ENCODE measurements at regions not wholly inside any gene's neighbourhood (a gene's known extent, or its start where the extent isn't known, plus 50 kb on each side); places are given as distances from the start of the nearest gene placed in this dataset.
A peak's percentile ranks its signal among the peaks of the same experiment; 100 is the strongest.

DNA sequence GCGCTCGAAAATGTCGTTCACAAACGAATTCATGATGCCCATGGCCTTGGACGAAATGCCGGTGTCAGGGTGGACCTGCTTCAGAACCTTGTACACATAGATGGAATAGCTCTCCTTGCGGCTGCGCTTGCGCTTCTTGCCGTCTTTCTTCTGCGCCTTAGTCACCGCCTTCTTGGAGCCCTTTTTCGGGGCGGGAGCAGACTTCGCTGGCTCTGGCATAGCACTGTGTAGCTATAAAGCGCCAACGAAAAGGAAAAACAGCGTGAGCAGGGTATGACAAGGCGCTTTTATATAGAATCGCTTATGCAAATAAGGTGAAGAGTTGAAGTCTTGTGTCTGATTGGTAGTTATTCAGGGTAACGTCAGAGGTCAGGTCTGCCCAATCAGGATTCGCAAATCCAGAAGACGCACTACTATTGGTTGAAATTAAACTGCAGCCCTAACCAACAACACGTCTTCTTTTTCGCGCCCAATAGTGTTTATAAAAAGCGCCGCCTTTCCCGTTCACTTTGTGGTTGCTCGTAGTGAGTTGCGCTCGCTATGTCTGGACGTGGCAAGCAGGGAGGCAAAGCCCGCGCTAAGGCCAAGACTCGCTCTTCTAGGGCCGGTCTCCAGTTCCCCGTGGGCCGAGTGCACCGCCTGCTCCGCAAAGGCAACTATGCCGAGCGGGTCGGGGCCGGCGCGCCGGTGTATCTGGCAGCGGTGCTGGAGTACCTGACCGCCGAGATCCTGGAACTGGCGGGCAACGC is 114.8 kb upstream of the PRSS16 start (continued):
- TF ChIP-seq HDGF (IDR thresholded peaks at IDR 0.05) (0 out of 2 replicates have a peak, but pooled peaks have one; percentile 54), SMC3 (IDR thresholded peaks at IDR 0.05; ENCODE audit: borderline replicate concordance, low read length) (no peak), ZSCAN29 (IDR thresholded peaks at IDR 0.05) (no peak), ZNF217 (IDR thresholded peaks at IDR 0.05) (no peak), STAT1 (conservative IDR thresholded peaks at IDR 0.05) (peak; percentile 30; the same call in 1 of the 2 replicates), PAX5 (IDR thresholded peaks at IDR 0.05; ENCODE audit: borderline replicate concordance, low read depth, low read length) (peak; percentile 49; the same call in 1 of the 2 replicates), SREBF1 (IDR thresholded peaks at IDR 0.05; ENCODE audit: low read length) (no peak), BCL11A (IDR thresholded peaks at IDR 0.05; ENCODE audit: low read depth, low read length) (no peak; the same call in 1 of the 2 replicates), RUNX3 (IDR thresholded peaks at IDR 0.05; ENCODE audit: low read length) (peak; percentile 95), RCOR1 (conservative IDR thresholded peaks at IDR 0.05; ENCODE audit: low read depth, low read length) (no peak), RELA (IDR thresholded peaks at IDR 0.05; ENCODE audit: borderline replicate concordance, partially characterized antibody) (peak; percentile 29)

DNA sequence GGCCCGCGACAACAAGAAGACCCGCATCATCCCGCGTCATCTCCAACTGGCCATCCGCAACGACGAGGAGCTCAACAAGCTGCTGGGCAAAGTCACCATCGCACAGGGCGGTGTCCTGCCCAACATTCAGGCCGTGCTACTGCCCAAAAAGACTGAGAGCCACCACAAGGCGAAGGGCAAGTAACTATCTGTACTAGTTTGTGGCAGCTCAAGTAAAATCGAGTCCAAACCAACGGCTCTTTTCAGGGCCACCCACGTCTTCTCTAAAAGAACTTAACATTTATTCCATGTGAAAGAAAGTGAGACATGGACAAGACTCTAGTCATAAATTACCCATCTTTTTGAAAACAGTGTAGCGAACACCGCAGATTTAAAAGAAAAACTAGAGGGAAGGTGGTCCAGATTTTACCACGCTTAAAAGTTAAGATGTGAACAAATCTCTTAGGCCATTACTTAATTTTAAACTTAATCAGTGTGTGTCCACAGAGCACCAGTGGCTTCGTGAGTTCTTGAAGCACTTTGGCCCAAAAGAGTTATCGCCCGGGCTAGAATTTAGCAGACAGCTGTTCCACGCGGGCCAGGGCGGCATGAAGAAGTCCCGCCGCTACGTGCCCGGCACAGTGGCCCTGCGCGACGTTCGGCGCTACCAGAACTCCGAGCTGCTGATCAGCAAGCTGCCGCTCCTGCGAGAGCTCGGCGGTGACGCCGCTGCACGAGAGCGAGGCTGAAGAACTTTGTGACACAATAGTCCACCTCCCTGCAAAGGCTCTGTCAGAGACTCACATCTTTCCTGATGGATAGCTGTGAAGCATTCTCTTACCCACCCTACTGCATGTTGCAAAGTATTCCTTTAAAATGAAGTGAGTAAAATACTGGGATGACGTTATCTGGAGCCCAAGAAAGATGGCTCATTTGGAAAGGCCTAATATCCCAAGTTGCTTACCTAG is 113.9 kb upstream of the PRSS16 start:
- Histone ChIP-seq H3K4me1 (ENCODE audit: control insufficient read depth, insufficient read depth, low read length) (peaks cover 27% of the 10 kb centered on the region), H3K4me3 (peak overlapping the region; percentile 65), H3K27me3 (replicated peaks in 1 of 2; ENCODE audit: control insufficient read depth in 2 of 2, insufficient read depth in 2 of 2, low read length in 1 of 2) (no peaks in the 10 kb centered on the region), H3K27ac (ENCODE audit: control insufficient read depth, insufficient read depth) (peak overlapping the region; percentile 94), H4K20me1 (ENCODE audit: control insufficient read depth, insufficient read depth) (no peaks in the 10 kb centered on the region), H3K9ac (ENCODE audit: control insufficient read depth, insufficient read depth, low read length) (peak overlapping the region; percentile 94), H3K9me3 (replicated peaks; ENCODE audit: control insufficient read depth, insufficient read depth, low read length) (no peaks in the 10 kb centered on the region), H3K4me2 (ENCODE audit: control insufficient read depth, insufficient read depth) (peak overlapping the region; percentile 95), H3K36me3 (ENCODE audit: control insufficient read depth in 2 of 2, insufficient read depth in 2 of 2, low read length in 1 of 2) (no peaks in the 10 kb centered on the region), H2AFZ (ENCODE audit: control insufficient read depth, low read depth, low read length) (peak overlapping the region; percentile 28), H3K79me2 (ENCODE audit: control insufficient read depth, insufficient read depth, low read length) (peaks cover 32% of the 10 kb centered on the region)
- ChIA-PET RAD21 (ENCODE audit: unreplicated experiment) (interaction anchor here (0.7 to 5.7 kb wide), 8 partner anchors 10 to 1090 kb away, joined by 3 to 40 read pairs (median 4); a partner anchor contains a TSS), CTCF (no interaction called here), POLR2A (interaction anchor here (0.6 to 5.3 kb wide), 11 partner anchors 10 to 1011 kb away, joined by 3 to 62 read pairs (median 4); a partner anchor contains a TSS), SMC1A (ENCODE audit: uncharacterized antibody, unreplicated experiment) (interaction anchor here (1.3 to 9.3 kb wide), 2 partner anchors 13 to 20 kb away, joined by 5 to 96 read pairs; a partner anchor contains a TSS)
- FAIRE-seq (no peak), DNase-seq (ENCODE audit: low read depth, low spot score) (peak; percentile 63), ATAC-seq (peak; percentile 52)
- TSS peak; percentile 100 for BruUV-seq (replicated peaks)
- in situ Hi-C loops (cut with MboI) = loop anchor here (5.0 kb wide), 4 partner anchors 759 to 1011 kb away; a partner anchor contains a TSS
- intact Hi-C loops (cut with micrococcal nuclease; ENCODE audit: unreplicated experiment) = loop anchor here (2.0 to 5.0 kb wide), 6 partner anchors 675 to 1101 kb away; a partner anchor contains a TSS
- under 1% methylated on average over 43 of the region's 43 CpGs for WGBS (ENCODE audit: insufficient coverage, insufficient replicate concordance, low lambda C conversion rate, missing lambda C conversion rate)
- TF ChIP-seq NFYB (IDR thresholded peaks at IDR 0.05; ENCODE audit: insufficient read depth, low read depth, low read length) (no peak), CBFB (IDR thresholded peaks at IDR 0.05; ENCODE audit: low read depth) (no peak; the same call in 1 of the 2 replicates), NFIC (IDR thresholded peaks at IDR 0.05; ENCODE audit: low read depth, low read length) (no peak; the same call in none of the 2 replicates), SIX5 (IDR thresholded peaks at IDR 0.05; ENCODE audit: low read depth, low read length, severe bottlenecking) (no peak), MTA3 (IDR thresholded peaks at IDR 0.05; ENCODE audit: borderline replicate concordance, low read length) (peak; percentile 63; the same call in 1 of the 2 replicates), REST (IDR thresholded peaks at IDR 0.05; ENCODE audit: low read depth, low read length) (no peak), POLR2AphosphoS5 (IDR thresholded peaks at IDR 0.05; ENCODE audit: low read length) (peak; percentile 89)
